Right lobe of liver (tissue), 6 donors: ENCODE measurements at regions not wholly inside any gene's neighbourhood (a gene's known extent, or its start where the extent isn't known, plus 50 kb on each side); places are given as distances from the start of the nearest gene placed in this dataset.

ENCODE experiments used
- ATAC-seq, 4 donors: fragments of 200-7000 bp; cut with Tn5 transposase; one replicate each; pipeline ENCODE4 v1.9.1; 2020; ENCODE audit warnings: mild to moderate bottlenecking in 4 of 4, moderate library complexity in 4 of 4
- DNase-seq, 3 donors: peaks; one replicate each; pipeline ENCODE4 v3.0.0-alpha.2; 2020
- H3K27ac ChIP-seq, 3 donors: fragments of 200-600 bp; one replicate each; pipeline ENCODE4 v1.8.0; 2022
- H3K27me3 ChIP-seq, 2 donors: fragments of 200-600 bp; one replicate each; pipeline ENCODE4 v1.8.0; 2022
- H3K36me3 ChIP-seq, 4 donors: fragments of 200-600 bp; sonication (generic) in 1 of 4; one replicate each; pipeline versions ENCODE4 v1.5.1 to v1.8.0; 2017 to 2022; ENCODE audit warnings: control low read depth in 1 of 4
- H3K4me1 ChIP-seq, 4 donors: fragments of 200-600 bp; sonication (generic) in 1 of 4; one replicate each; pipeline versions ENCODE4 v1.5.1 to v1.8.0; 2017 to 2022; ENCODE audit warnings: control low read depth in 1 of 4
- H3K4me3 ChIP-seq, 3 donors: fragments of 200-600 bp; one replicate each; pipeline ENCODE4 v1.8.0; 2022
- H3K9me3 ChIP-seq, 4 donors: fragments of 200-600 bp; sonication (generic) in 1 of 4; one replicate each; pipeline versions ENCODE4 v1.5.1 to v1.8.0; 2017 to 2022; ENCODE audit warnings: control low read depth in 1 of 4
- CTCF ChIP-seq, 4 donors: fragments of 200-600 bp in 3 of 4; fragments of 450-650 bp in 1 of 4; IDR thresholded peaks; one replicate each; pipeline versions ENCODE4 v1.5.1 to v1.8.0; 2016 to 2022; ENCODE audit warnings: antibody characterized with exemption in 4 of 4, mild to moderate bottlenecking in 2 of 4
- POLR2A ChIP-seq: fragments of 450-650 bp; IDR thresholded peaks from one replicate; pipeline ENCODE4 v1.6.1; 2017; ENCODE audit warnings: antibody characterized with exemption, mild to moderate bottlenecking
- WGBS: methylation state at CpG from one replicate; pipeline ENCODE4 v1.1.6; 2018; ENCODE audit warnings: low coverage, low lambda C conversion rate; ENCODE audit not compliant: insufficient coverage; ENCODE audit errors: missing lambda C conversion rate; 5-methylcytosine and 5-hydroxymethylcytosine counted together
- intact Hi-C, 2 donors: fragments of 100-400 bp; cut with DNase I; formaldehyde crosslinking; loops; one replicate each; pipeline versions ENCODE4 v1.11.2 to v1.14.1; 2022
- donor health status: DM: no; HTN: yes; CAD: no.
- donor health status: DM: no; HTN: no; CAD: no.
- donor health status: DM: no; HTN: no; CAD: no.
- donor health status: DM: no; HTN: yes; CAD: no.
- donor health status: DM: no; HTN: yes; CAD: no.

GRCh38 chr12:113719911-113720591, 246.1 kb downstream of the RBM19 start:
- intact Hi-C loops = no loop called here
- H3K36me3 ChIP-seq = no peaks in the 10 kb centered on the region
- no peaks in the 10 kb centered on the region for H3K27me3 ChIP-seq
- WGBS = 89% methylated on average over 7 of the region's 8 CpGs
- TF ChIP-seq CTCF (IDR thresholded peaks at IDR 0.05) (no peak), POLR2A (no peak)
- no peaks in the 10 kb centered on the region for H3K4me1 ChIP-seq
- no peak for DNase-seq
- H3K4me3 ChIP-seq = no peak overlapping the region
- no peak for ATAC-seq
- H3K9me3 ChIP-seq = no peaks in the 10 kb centered on the region
- H3K27ac ChIP-seq = no peak overlapping the region

- H3K4me1 ChIP-seq = no peaks in the 10 kb centered on the region
- H3K27me3 ChIP-seq = no peaks in the 10 kb centered on the region
- no peak overlapping the region for H3K27ac ChIP-seq
- 70% methylated on average over 2 of the region's 2 CpGs for WGBS
- ATAC-seq = no peak
- no peak for DNase-seq
- intact Hi-C loops = no loop called here
- H3K9me3 ChIP-seq = no peaks in the 10 kb centered on the region
- TF ChIP-seq CTCF (IDR thresholded peaks at IDR 0.05) (no peak), POLR2A (no peak)
- no peaks in the 10 kb centered on the region for H3K36me3 ChIP-seq
- no peak overlapping the region for H3K4me3 ChIP-seq
Measured at GRCh38 chr12:113713156-113713555, 241.5 kb upstream of the LHX5 start.

- DNase-seq = no peak
- WGBS = 86% methylated on average over 3 of the region's 5 CpGs
- intact Hi-C loops = no loop called here
- TF ChIP-seq CTCF (IDR thresholded peaks at IDR 0.05) (no peak), POLR2A (no peak)
- Histone ChIP-seq H3K9me3 (no peaks in the 10 kb centered on the region), H3K27me3 (no peaks in the 10 kb centered on the region), H3K27ac (no peak overlapping the region), H3K36me3 (no peaks in the 10 kb centered on the region), H3K4me3 (no peak overlapping the region), H3K4me1 (no peaks in the 10 kb centered on the region)
- no peak for ATAC-seq
Measured at GRCh38 chr12:113712481-113712880, 240.8 kb upstream of the LHX5 start.

GRCh38 chr12:113710216-113710615, 238.5 kb upstream of the LHX5 start:
- DNase-seq (no peak), ATAC-seq (no peak)
- intact Hi-C loops = no loop called here
- Histone ChIP-seq H3K27ac (no peak overlapping the region), H3K36me3 (no peaks in the 10 kb centered on the region), H3K4me3 (no peak overlapping the region), H3K27me3 (no peaks in the 10 kb centered on the region), H3K9me3 (no peaks in the 10 kb centered on the region), H3K4me1 (no peaks in the 10 kb centered on the region)
- TF ChIP-seq CTCF (IDR thresholded peaks at IDR 0.05) (no peak), POLR2A (no peak)
- WGBS = 63% methylated on average over 5 of the region's 5 CpGs

- intact Hi-C loops = no loop called here
- ATAC-seq = no peak
- TF ChIP-seq POLR2A (no peak), CTCF (IDR thresholded peaks at IDR 0.05) (no peak)
Measured at GRCh38 chr12:113709456-113709855, 237.8 kb upstream of the LHX5 start.

More at GRCh38 chr12:113709456-113709855, 237.8 kb upstream of the LHX5 start:
- DNase-seq = no peak
- Histone ChIP-seq H3K36me3 (no peaks in the 10 kb centered on the region), H3K9me3 (no peaks in the 10 kb centered on the region), H3K4me3 (no peak overlapping the region), H3K4me1 (no peaks in the 10 kb centered on the region), H3K27me3 (no peaks in the 10 kb centered on the region), H3K27ac (no peak overlapping the region)
- WGBS = 76% methylated on average over 3 of the region's 3 CpGs
